ENCODE measurements at regions not wholly inside any gene's neighbourhood (a gene's known extent, or its start where the extent isn't known, plus 50 kb on each side); places are given as distances from the start of the nearest gene placed in this dataset.

DNA sequence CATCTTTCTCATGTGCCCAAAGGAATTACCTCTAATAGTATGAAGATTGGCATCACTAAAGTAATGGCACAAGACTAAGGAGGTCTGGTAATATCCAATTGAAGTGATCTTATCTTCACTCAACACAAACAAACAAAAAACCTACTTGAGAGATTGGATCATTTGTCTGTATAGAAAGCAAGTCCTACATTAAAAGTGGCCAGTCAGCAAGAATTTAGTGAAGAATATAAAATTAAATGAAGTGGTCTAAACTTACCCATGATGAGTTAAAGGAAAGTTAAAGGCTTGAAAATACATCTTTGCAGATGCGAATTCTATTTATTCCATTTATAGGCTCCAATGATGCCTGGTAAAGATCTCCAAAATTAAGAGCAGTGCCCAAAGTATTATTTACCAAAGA is 350.3 kb upstream of the PCSK5 start:
- Histone ChIP-seq H3K27ac (replicated peaks) (no peak overlapping the region), H3K9me3 (replicated peaks) (peaks cover 16% of the 10 kb centered on the region), H3K36me3 (no peaks in the 10 kb centered on the region), H3K4me1 (no peaks in the 10 kb centered on the region), H3K4me3 (no peak overlapping the region), H3K27me3 (ENCODE audit: low read depth) (no peaks in the 10 kb centered on the region)
- no peak for TF ChIP-seq CTCF (IDR thresholded peaks at IDR 0.05; ENCODE audit: borderline replicate concordance)
- DNase-seq = no peak
- intact Hi-C loops (cut with micrococcal nuclease) = no loop called here

DNA sequence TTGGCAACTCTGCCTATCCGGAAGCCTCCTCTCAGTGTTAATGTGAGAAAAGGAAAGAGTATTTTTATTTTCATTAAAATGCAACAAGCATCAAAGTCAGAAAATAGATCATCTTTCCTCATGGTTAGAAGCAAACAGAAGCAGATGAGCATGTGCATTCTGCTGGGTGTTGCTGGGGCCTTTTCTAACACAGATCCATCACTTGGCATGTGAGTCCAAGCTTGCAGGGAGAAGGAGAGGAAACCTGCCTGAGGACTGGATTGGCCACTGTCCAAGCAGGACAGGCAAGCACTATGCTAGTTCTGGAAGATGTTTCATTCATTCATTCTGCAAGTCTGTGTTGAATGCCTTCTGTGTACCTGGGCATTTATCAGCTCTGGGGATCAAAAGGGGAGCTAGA is 348.7 kb upstream of the PCSK5 start:
- Histone ChIP-seq H3K27ac (replicated peaks) (no peak overlapping the region), H3K4me3 (no peak overlapping the region), H3K4me1 (no peaks in the 10 kb centered on the region), H3K27me3 (ENCODE audit: low read depth) (no peaks in the 10 kb centered on the region), H3K36me3 (no peaks in the 10 kb centered on the region), H3K9me3 (replicated peaks) (peaks cover 12% of the 10 kb centered on the region)
- intact Hi-C loops (cut with micrococcal nuclease) = no loop called here
- TF ChIP-seq CTCF (IDR thresholded peaks at IDR 0.05; ENCODE audit: borderline replicate concordance) = no peak
- DNase-seq = no peak

DNA sequence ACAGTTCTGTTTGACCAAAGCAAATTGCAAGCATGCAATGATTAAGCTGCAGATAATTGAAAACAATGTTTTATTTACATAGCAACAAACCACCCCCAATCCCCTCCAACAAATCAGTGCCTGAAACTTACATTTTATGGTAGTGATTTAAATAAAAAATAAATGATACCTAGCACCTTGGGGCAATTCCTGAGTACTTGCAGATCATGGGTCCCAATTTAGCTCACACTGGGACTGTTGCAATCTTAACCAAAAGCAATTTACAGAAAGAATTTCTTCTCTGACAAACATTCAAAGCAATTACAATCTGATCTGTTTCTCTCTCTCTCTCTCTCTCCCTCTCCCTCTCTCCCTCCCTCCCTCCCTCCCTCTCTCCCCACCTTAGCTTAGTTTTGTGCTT is 345.7 kb upstream of the PCSK5 start:
- no peak for TF ChIP-seq CTCF (IDR thresholded peaks at IDR 0.05; ENCODE audit: borderline replicate concordance)
- intact Hi-C loops (cut with micrococcal nuclease) = no loop called here
- no peaks in the 10 kb centered on the region for H3K36me3 ChIP-seq
- H3K27me3 ChIP-seq (ENCODE audit: low read depth) = no peaks in the 10 kb centered on the region
- H3K27ac ChIP-seq (replicated peaks) = no peak overlapping the region
- no peak for DNase-seq
- no peaks in the 10 kb centered on the region for H3K9me3 ChIP-seq (replicated peaks)
- H3K4me3 ChIP-seq = no peak overlapping the region
- H3K4me1 ChIP-seq = no peaks in the 10 kb centered on the region

- H3K9me3 ChIP-seq (replicated peaks) = no peaks in the 10 kb centered on the region
- no peak for DNase-seq
- no peaks in the 10 kb centered on the region for H3K4me1 ChIP-seq
- H3K27ac ChIP-seq (replicated peaks) = no peak overlapping the region
- no peaks in the 10 kb centered on the region for H3K27me3 ChIP-seq (ENCODE audit: low read depth)
- no peak overlapping the region for H3K4me3 ChIP-seq
- no peaks in the 10 kb centered on the region for H3K36me3 ChIP-seq
- no peak for TF ChIP-seq CTCF (IDR thresholded peaks at IDR 0.05; ENCODE audit: borderline replicate concordance)
- intact Hi-C loops (cut with micrococcal nuclease) = no loop called here
Observed at GRCh38 chr9:75545287-75545686, 345.2 kb upstream of the PCSK5 start.

- no peaks in the 10 kb centered on the region for H3K36me3 ChIP-seq
- TF ChIP-seq CTCF (IDR thresholded peaks at IDR 0.05; ENCODE audit: borderline replicate concordance) = no peak
- no peak overlapping the region for H3K27ac ChIP-seq (replicated peaks)
- no peaks in the 10 kb centered on the region for H3K9me3 ChIP-seq (replicated peaks)
- H3K4me3 ChIP-seq = no peak overlapping the region
- intact Hi-C loops (cut with micrococcal nuclease) = no loop called here
- no peak for DNase-seq
- H3K27me3 ChIP-seq (ENCODE audit: low read depth) = no peaks in the 10 kb centered on the region
- H3K4me1 ChIP-seq = no peaks in the 10 kb centered on the region
Observed at GRCh38 chr9:75548871-75549270, 341.6 kb upstream of the PCSK5 start.

- H3K27ac ChIP-seq (replicated peaks) = no peak overlapping the region
- no peaks in the 10 kb centered on the region for H3K4me1 ChIP-seq
- intact Hi-C loops (cut with micrococcal nuclease) = no loop called here
- no peaks in the 10 kb centered on the region for H3K27me3 ChIP-seq (ENCODE audit: low read depth)
- H3K9me3 ChIP-seq (replicated peaks) = no peaks in the 10 kb centered on the region
- H3K36me3 ChIP-seq = no peaks in the 10 kb centered on the region
- TF ChIP-seq CTCF (IDR thresholded peaks at IDR 0.05; ENCODE audit: borderline replicate concordance) = no peak
- no peak for DNase-seq
- H3K4me3 ChIP-seq = no peak overlapping the region
Observed at GRCh38 chr9:75551861-75552260, 338.6 kb upstream of the PCSK5 start.

Measured in left ventricle myocardium inferior (tissue), 1 donor.